GM12865 (cell line): ENCODE measurements at regions not wholly inside any gene's neighbourhood (a gene's known extent, or its start where the extent isn't known, plus 50 kb on each side); places are given as distances from the start of the nearest gene placed in this dataset.

Source experiments
- DNase-seq: peaks from one replicate; pipeline ENCODE4 v3.0.0; 2010; ENCODE audit warnings: low read depth
- H3K4me3 ChIP-seq: 2 replicates; pipeline ENCODE4 v1.5.1; 2011; ENCODE audit warnings: mild to moderate bottlenecking, low read depth, low read length, control low read depth
- TF ChIP-seq, protein P1 (sequence below): IDR thresholded peaks from 2 replicates; pipeline ENCODE4 v1.5.1; 2011; ENCODE audit warnings: low read length, control low read depth, low read depth, inconsistent platforms; ENCODE audit not compliant: insufficient read depth; ENCODE audit errors: missing control alignments

DNA sequence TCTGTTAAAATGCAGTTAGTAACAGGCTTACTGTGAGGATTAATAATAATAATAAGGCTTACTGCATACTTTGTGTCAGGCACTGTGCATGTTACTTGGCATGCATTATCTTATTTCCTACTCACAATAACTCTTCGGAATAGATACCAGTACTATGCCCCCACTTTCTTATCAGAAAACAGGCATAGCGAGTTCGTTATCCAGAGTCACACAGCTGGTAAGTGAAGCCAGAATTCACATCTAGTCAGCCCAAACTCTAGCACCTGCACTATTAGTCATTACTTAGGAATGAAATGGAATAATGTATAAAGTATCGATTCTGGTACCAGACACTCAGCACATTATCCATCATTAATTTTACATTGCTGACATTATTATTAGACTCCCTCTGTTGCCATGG is 155.7 kb upstream of the BLID start:
- no peak overlapping the region for H3K4me3 ChIP-seq
- DNase-seq = no peak
- TF ChIP-seq, protein P1, sequence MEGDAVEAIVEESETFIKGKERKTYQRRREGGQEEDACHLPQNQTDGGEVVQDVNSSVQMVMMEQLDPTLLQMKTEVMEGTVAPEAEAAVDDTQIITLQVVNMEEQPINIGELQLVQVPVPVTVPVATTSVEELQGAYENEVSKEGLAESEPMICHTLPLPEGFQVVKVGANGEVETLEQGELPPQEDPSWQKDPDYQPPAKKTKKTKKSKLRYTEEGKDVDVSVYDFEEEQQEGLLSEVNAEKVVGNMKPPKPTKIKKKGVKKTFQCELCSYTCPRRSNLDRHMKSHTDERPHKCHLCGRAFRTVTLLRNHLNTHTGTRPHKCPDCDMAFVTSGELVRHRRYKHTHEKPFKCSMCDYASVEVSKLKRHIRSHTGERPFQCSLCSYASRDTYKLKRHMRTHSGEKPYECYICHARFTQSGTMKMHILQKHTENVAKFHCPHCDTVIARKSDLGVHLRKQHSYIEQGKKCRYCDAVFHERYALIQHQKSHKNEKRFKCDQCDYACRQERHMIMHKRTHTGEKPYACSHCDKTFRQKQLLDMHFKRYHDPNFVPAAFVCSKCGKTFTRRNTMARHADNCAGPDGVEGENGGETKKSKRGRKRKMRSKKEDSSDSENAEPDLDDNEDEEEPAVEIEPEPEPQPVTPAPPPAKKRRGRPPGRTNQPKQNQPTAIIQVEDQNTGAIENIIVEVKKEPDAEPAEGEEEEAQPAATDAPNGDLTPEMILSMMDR = no peak

DNA sequence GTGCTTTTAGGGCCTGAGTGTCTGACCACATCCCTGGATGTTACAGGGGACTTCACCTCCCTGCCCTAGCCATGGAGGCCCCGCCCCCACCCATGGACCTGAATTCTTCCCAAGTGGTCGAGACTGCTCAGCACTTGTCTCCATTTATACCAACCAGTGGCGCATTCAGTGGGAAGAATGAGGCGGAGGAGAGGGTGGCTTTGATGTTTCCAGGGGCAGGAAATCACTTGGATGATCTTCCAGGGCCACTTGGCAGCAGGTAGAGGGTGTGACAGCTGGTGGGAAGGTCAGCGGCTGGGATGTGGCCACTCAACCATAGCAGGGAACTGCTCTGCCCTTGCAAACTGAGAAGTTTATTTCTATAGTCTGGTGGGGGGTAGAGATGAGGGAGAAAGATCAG is 155.1 kb upstream of the BLID start:
- TF ChIP-seq, protein P1 = no peak
- DNase-seq = no peak
- no peak overlapping the region for H3K4me3 ChIP-seq

DNA sequence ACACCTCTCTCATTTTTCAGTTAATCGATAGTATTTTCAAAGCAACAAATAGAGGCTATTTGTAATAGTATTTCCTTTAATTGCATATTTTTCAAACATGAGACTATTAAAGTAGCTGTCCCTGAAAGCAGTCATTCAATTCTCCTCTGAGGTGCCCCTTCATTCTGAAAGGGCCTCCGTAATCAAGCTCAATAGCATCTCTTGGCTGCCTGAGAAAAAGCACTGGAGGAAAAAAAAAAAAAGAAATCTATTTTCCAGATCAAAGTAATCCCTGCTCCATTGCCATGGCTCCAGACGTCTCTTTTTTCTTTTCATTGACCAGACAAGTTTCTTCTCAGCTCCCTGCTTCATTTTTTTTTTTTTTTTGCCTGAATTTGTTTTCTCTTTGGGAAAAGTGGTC is 154.5 kb upstream of the BLID start:
- TF ChIP-seq, protein P1 = no peak
- no peak for DNase-seq
- H3K4me3 ChIP-seq = no peak overlapping the region

DNA sequence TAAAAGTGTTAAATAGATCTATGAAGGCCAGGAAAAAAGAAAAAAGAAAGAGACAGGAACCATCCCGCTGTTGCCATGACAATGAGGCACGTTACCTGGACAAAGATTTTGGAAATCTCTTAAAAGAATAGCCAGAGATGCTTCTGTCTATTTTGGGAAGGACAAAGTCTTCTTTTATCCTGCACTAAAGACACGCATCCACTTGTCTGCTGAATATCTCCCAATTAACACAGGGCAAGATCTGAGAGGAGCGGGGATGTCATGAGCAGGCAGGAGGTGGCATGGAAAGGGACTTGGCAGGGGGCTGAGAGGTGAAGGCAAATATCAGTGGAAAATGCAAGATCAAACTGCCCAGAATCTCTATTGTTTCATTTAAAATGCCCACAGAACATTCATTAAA is 153.8 kb upstream of the BLID start:
- TF ChIP-seq, protein P1 = no peak
- H3K4me3 ChIP-seq = no peak overlapping the region
- DNase-seq = no peak

DNA sequence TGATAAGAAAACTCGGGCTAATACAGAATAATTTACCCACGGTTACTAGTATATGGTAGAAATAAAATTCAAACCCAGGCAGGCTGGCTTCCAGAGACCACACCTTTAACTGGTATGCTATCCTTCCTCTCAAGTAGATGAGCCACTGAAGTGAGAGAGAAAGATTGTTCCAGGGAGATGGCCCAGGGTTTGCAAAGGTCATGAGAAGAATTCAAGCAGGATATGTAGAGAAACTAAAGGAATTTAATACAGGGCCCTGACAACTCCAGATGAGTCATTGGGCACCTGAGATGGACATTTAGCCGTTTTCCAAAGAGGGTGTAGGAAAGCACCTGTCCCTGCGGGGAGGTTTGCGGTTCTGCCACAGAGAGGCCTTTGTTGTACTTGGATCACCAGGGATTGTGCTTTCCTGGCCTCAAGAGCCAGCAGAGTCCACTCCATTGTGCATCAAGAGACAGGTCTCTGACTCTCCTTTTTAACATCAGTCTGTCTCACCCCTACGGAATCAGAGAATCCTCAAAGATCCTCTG is 152.7 kb upstream of the BLID start:
- TF ChIP-seq, protein P1 = no peak
- H3K4me3 ChIP-seq = no peak overlapping the region
- DNase-seq = no peak

DNA sequence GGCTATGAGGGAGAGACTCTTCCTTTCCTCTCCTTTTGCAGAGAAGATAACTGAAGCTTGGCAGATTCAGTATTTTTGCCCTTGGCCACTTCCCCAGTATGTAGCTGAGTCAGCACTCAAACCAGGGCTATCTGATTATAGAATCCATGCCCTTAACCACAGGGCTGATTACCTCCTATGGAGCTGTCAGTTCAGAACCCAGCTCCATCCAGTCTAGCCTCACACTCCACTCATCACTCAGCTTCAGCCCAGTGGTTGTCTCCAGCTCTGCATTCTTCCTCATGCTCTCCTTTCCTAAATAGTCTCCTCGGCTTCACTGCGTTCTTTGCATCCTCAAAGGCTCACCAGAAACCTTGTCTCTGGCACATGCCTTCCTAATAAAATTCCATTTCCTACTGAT is 151.6 kb upstream of the BLID start:
- no peak for DNase-seq
- TF ChIP-seq, protein P1 = no peak
- H3K4me3 ChIP-seq = no peak overlapping the region

DNA sequence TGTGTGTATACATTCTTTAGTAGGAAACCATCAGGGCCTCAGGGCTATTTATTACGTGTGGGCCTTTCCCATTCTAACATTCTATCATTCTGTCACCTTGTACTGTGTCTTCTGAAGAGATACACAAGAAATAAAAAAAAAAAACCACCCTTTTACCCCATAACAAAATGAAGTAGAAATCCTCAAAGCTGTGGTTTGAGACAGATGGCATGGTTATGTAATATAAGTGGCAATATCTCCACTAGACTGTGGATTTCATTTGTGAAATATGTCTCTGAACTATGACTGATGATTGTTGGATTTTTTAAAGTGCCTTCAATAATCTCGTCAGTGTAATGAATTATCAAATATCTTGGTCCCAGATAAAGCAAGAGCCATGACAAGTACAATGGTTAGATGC is 150.0 kb upstream of the BLID start:
- TF ChIP-seq, protein P1 = no peak
- no peak overlapping the region for H3K4me3 ChIP-seq
- no peak for DNase-seq
